ENCODE measurements at regions not wholly inside any gene's neighbourhood (a gene's known extent, or its start where the extent isn't known, plus 50 kb on each side); places are given as distances from the start of the nearest gene placed in this dataset.
"Not testable (repeated sequence)": the region's sequence is repeated elsewhere in the genome, so short reads cannot be mapped to it uniquely, and the experiment has no call there.

DNA sequence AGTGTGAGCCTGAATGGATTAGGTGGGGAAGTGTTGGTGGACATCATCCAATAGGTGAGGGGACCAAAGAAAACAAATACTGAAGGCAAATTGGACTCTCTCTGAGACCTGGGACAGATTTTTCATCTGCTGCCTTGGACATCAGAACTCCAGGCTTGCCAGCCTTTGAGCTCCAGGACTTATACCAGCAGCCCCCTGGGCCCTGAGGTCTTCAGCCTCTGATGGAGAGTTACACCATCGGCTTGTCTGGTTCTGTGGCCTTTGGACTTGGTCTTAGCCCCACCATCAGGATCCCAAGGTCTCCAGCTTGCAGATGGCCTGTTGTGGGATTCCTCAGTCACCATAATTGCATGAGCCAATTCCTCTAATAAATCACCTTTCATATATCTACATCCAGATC is 80.8 kb upstream of the SLC8A3 start:
- intact Hi-C loops (cut with micrococcal nuclease): no loop called here
- Mint-ChIP-seq H3K4me3 (no peak overlapping the region), H3K36me3 (ENCODE audit: low read depth) (no peaks in the 10 kb centered on the region), H3K27ac (no peak overlapping the region), H3K9me3 (no peaks in the 10 kb centered on the region), H3K27me3 (peaks cover 21% of the 10 kb centered on the region), H3K4me1 (no peaks in the 10 kb centered on the region)
- no peak for DNase-seq

DNA sequence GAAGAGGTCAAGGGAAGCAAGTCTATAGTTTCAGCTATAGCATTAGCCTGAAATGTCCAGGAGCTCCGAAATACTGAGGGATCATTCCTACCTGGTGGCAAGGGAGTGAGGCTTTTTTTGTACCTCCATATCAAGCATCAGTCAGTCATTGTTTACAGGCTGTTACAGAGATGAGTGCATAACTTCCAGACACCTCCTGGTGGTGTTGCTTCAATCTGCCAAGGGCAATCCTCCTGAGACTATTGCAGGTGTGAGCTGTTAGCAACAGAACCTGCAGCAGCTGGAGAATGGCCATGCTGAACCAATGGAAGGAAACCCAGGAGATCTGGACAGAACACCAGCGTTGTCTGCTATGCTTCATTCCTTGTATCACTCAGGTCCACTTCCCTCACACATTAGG is 80.0 kb upstream of the SLC8A3 start:
- DNase-seq: no peak
- Mint-ChIP-seq H3K27ac (no peak overlapping the region), H3K4me1 (no peaks in the 10 kb centered on the region), H3K36me3 (ENCODE audit: low read depth) (no peaks in the 10 kb centered on the region), H3K9me3 (no peaks in the 10 kb centered on the region), H3K27me3 (peaks cover 21% of the 10 kb centered on the region), H3K4me3 (no peak overlapping the region)
- intact Hi-C loops (cut with micrococcal nuclease): no loop called here

DNA sequence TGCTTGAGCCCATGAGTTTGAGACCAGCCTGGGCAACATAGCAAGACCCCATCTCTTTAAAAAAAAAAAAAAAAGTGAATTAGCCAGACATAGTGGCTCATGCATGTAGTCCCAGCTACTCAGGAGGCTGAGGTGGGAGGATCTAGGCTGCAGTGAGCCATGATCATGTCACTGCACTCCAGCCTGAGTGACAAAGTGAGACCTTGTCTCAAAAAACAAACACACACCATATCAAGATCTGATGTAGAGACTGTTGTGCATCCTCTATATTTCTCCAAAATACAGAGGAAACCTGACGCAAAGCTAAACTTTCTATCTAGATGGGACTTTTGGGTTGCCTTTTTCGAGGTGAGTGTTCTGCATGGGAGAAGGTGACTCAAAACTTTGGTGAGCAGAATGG is 77.4 kb upstream of the SLC8A3 start:
- Mint-ChIP-seq H3K4me1 (no peaks in the 10 kb centered on the region), H3K4me3 (no peak overlapping the region), H3K27me3 (peaks cover 25% of the 10 kb centered on the region), H3K27ac (no peak overlapping the region), H3K9me3 (no peaks in the 10 kb centered on the region), H3K36me3 (ENCODE audit: low read depth) (no peaks in the 10 kb centered on the region)
- no peak for DNase-seq
- intact Hi-C loops (cut with micrococcal nuclease): no loop called here

DNA sequence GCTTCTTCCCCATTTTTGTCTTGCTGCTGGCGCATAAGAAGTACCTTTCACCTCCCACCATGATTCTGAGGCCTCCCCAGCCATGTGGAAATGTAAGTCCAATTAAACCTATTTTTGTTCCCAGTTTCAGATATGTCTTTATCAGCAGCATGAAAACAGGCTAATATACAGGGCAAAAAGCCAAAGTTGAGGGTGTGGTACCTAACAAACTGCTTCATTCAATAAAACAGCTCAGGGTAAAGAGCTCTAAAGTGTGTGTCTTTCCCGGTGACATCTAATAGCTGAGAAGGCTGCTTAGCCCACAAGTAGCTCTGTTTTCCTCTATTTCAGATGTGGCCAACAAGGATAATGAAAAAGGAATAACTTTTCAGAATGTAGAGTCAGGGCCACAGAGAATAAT is 76.7 kb upstream of the SLC8A3 start:
- H3K27me3 Mint-ChIP-seq: peaks cover 28% of the 10 kb centered on the region
- H3K27ac Mint-ChIP-seq: no peak overlapping the region
- no peaks in the 10 kb centered on the region for H3K36me3 Mint-ChIP-seq (ENCODE audit: low read depth)
- intact Hi-C loops (cut with micrococcal nuclease): no loop called here
- H3K4me1 Mint-ChIP-seq: no peaks in the 10 kb centered on the region
- no peak for DNase-seq
- no peak overlapping the region for H3K4me3 Mint-ChIP-seq
- H3K9me3 Mint-ChIP-seq: no peaks in the 10 kb centered on the region

DNA sequence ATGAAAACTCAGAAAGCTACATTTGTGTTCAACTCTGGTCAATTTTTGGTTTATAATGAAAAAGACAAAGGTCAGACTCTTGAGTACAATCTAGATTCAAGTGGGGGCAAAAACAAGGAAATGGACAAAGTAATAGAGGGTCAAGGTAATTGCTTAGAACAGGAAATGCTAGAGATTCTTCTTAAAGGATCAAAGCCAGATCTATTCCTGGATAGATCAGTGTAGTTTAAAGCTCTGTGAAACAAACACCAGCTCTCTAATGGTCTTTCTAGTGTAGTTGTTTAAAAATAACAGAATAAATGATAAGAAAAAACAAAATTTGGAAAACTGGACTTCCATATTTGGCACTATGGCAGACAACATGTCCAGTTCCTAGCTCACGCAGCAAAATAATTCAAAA is 70.7 kb upstream of the SLC8A3 start:
- no peaks in the 10 kb centered on the region for H3K9me3 Mint-ChIP-seq
- no peak overlapping the region for H3K4me3 Mint-ChIP-seq
- H3K27ac Mint-ChIP-seq: no peak overlapping the region
- peaks cover 40% of the 10 kb centered on the region for H3K27me3 Mint-ChIP-seq
- intact Hi-C loops (cut with micrococcal nuclease): no loop called here
- no peaks in the 10 kb centered on the region for H3K36me3 Mint-ChIP-seq (ENCODE audit: low read depth)
- H3K4me1 Mint-ChIP-seq: no peaks in the 10 kb centered on the region
- DNase-seq: no peak

DNA sequence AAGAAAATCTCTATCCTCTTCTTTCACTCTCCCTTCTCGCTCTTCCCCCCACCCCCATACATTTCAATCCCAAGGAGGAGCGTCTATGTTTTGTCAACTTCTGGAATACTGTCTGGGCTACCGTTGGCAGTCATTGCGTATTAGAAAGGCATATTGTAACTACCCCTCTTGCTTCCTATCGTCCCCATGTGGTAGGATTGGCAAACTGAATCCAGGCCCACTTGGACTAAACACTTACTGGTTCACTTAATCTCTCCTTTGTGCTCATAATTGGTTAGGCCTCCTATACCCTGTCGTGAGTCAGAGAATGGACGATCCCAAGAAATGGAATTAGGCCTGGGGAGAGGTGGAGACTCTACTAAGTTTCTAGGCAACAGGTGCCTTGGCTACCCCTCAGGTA is 68.8 kb upstream of the SLC8A3 start:
- peak; percentile 71 for DNase-seq
- intact Hi-C loops (cut with micrococcal nuclease): no loop called here
- Mint-ChIP-seq H3K4me3 (no peak overlapping the region), H3K4me1 (no peaks in the 10 kb centered on the region), H3K9me3 (no peaks in the 10 kb centered on the region), H3K27me3 (peaks cover 49% of the 10 kb centered on the region), H3K27ac (no peak overlapping the region), H3K36me3 (ENCODE audit: low read depth) (no peaks in the 10 kb centered on the region)

DNA sequence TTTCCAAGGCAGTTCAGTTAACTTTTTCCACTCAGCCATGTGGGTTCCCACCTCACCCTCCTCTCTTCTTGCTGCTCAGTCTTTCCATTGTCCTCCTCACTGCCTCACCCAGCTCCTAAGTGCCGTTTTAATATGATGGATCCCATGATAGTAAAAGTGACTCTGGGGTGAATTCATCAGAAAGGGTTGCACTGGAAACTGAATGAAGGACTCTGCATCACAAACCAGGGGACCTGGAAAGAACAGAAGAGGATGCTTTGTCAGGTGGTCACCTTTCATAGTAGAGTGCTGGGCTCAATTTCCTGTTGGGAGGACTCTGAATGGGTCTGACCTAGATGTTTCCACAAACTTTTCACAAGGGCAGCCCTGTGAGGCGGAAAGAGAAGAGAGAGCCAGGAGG is 67.8 kb upstream of the SLC8A3 start:
- H3K36me3 Mint-ChIP-seq (ENCODE audit: low read depth): no peaks in the 10 kb centered on the region
- no peak for DNase-seq
- H3K27me3 Mint-ChIP-seq: peaks cover 54% of the 10 kb centered on the region
- H3K4me3 Mint-ChIP-seq: peak overlapping the region; percentile 8
- no peaks in the 10 kb centered on the region for H3K4me1 Mint-ChIP-seq
- no peak overlapping the region for H3K27ac Mint-ChIP-seq
- intact Hi-C loops (cut with micrococcal nuclease): no loop called here
- no peaks in the 10 kb centered on the region for H3K9me3 Mint-ChIP-seq

DNA sequence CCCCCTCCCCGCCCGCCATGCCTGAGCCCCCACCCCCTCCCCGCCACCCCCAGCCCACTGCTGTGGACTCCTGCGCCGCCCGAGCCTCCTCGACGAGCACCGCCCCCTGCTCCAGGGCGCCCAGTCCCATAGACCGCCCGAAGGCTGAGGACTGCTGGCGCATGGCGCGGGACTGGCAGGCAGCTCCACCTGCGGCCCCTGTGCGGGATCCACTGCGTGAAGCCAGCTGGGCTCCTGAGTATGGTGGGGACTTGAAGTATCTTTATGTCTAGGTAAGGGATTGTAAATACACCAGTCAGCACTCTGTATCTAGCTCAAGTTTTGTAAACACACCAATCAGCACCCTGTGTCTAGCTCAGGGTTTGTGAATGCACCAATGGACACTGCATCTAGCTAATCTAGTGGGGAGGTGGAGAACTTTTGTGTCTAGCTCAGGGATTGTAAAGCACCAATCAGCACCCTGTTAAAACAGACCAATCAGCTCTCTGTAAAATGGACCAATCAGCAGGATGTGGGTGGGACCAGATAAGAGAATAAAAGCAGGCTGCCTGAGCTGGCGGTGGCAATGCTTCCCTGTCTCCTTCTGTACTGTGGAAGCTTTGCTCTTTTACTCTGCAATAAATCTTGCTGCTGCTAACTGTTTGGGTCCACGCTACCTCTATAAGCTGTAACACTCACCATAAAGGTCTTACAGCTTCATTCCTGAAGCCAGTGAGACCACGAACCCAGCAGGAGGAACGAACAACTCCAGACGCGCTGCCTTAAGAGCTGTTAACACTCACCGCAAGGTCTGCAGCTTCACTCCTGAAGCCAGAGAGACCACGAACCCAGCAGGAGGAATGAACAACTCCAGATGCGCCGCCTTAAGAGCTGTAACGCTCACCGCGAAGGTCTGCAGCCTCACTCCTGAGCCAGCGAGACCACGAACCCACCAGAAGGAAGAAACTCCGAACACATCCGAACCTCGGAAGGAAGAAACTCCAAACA is 66.6 kb upstream of the SLC8A3 start:
- H3K4me1 Mint-ChIP-seq; H3K36me3 Mint-ChIP-seq (ENCODE audit: low read depth); H3K27ac Mint-ChIP-seq; intact Hi-C loops (cut with micrococcal nuclease); H3K9me3 Mint-ChIP-seq: not testable (repeated sequence)
- peak; percentile 65 for DNase-seq
- peak overlapping the region; percentile 58 for H3K4me3 Mint-ChIP-seq
- H3K27me3 Mint-ChIP-seq: peaks cover 54% of the 10 kb centered on the region

DNA sequence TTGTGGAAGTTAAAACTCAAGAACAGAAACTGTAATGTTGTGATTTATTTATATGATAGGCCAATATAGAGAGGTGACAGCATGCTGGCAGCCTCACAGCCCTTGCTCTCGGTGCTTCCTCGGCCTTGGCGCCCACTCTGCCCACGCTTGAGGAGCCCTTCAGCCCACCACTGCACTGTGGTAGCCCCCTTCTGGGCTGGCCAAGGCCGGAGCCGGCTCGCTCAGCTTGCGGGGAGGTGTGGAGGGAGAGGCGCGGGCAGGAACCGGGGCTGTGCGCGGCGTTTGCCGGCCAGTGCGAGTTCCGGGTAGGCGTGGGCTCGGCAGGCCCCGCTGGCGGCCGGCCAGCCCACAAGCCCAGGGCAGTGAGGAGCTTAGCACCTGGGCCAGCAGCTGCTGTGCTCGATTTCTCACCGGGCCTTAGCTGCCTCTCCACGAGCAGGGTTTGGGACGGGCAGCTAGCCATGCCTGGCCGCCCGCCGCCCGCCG is 65.8 kb upstream of the SLC8A3 start:
- H3K36me3 Mint-ChIP-seq (ENCODE audit: low read depth): no peaks in the 10 kb centered on the region
- H3K27me3 Mint-ChIP-seq: peaks cover 62% of the 10 kb centered on the region
- intact Hi-C loops (cut with micrococcal nuclease): no loop called here
- no peaks in the 10 kb centered on the region for H3K9me3 Mint-ChIP-seq
- H3K4me3 Mint-ChIP-seq: no peak overlapping the region
- DNase-seq: no peak
- no peaks in the 10 kb centered on the region for H3K4me1 Mint-ChIP-seq
- H3K27ac Mint-ChIP-seq: no peak overlapping the region

DNA sequence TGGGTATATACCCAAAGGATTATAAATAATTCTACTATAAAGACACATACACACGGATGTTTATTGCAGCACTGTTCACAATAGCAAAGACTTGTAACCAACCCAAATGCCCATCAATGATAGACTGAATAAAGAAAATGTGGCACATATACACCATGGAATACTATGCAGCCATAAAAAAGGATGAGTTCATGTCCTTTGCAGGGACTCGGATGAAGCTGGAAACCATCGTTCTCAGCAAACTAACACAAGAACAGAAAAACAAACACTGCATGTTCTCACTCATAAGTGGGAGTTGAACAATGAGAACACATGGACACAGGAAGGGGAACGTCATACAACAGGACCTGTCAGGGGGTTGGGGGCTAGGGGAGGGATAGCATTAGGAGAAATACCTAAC is 64.8 kb upstream of the SLC8A3 start:
- DNase-seq; H3K36me3 Mint-ChIP-seq (ENCODE audit: low read depth); H3K4me1 Mint-ChIP-seq; H3K9me3 Mint-ChIP-seq; intact Hi-C loops (cut with micrococcal nuclease); H3K27ac Mint-ChIP-seq: not testable (repeated sequence)
- Mint-ChIP-seq H3K27me3 (peaks cover 55% of the 10 kb centered on the region), H3K4me3 (peak overlapping the region; percentile 32)

DNA sequence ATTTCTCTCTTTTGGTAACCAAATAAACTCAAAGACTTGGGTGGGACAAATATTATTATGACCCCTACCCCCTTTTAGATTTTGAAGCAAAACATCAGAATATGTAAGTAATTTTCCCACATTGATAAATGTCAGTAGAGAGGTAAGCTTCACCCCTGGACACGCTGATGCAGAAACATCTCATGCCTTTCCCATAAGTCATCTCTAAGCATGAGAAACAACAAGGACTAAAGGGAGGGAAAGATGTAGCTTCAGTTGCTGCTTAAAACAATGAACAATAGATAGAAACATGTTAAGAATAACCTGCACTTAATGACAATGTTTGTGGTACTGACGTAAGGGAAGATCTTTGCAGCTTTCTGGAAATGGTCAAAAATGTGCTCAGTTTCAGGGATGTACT is 56.3 kb upstream of the SLC8A3 start:
- no peak overlapping the region for H3K4me3 Mint-ChIP-seq
- no peaks in the 10 kb centered on the region for H3K4me1 Mint-ChIP-seq
- peaks cover 25% of the 10 kb centered on the region for H3K27me3 Mint-ChIP-seq
- intact Hi-C loops (cut with micrococcal nuclease): no loop called here
- H3K27ac Mint-ChIP-seq: no peak overlapping the region
- peaks cover 5% of the 10 kb centered on the region for H3K9me3 Mint-ChIP-seq
- H3K36me3 Mint-ChIP-seq (ENCODE audit: low read depth): no peaks in the 10 kb centered on the region
- DNase-seq: no peak

DNA sequence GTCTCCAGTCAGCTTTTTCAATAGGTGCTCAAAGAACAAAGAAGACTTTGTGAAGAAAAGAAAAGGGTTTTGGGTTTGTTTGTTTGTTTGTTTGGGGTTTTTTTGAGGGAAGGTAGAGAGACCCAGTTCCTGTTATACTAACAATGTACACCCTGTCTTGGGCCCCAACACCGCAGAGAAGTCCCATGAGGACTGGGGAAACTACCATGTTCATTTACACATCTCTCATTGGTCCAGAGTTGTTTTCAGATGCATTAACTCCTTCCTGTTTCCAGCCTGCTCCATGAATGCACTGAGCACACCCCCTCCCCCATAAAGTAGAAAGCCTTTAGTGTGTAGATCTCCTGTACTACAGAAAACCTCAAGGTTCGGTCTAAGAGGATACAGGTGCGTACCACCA is 51.1 kb upstream of the SLC8A3 start:
- Mint-ChIP-seq H3K4me3 (no peak overlapping the region), H3K4me1 (no peaks in the 10 kb centered on the region), H3K27ac (no peak overlapping the region), H3K36me3 (ENCODE audit: low read depth) (no peaks in the 10 kb centered on the region), H3K27me3 (peaks cover 22% of the 10 kb centered on the region), H3K9me3 (peaks cover 5% of the 10 kb centered on the region)
- DNase-seq: no peak
- intact Hi-C loops (cut with micrococcal nuclease): no loop called here

DNA sequence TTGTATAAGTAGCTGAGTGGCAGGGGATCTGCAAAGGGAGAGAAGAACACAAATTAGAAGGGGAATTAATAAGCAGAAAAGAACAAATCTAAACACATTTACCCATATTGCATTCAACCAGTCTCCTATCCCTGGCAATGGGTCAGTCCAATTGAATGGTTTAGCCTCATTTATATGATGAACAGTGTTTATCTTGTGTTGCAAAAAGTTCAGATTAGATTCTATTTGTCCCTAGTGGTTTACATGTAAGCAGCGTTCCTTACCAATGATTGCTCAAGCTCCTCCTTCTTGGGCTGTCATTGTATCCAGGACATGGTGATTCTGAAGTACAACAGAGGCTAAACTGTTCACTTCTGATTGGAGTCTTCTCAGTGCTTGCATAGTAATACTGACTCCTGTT is 49.9 kb upstream of the SLC8A3 start:
- H3K9me3 Mint-ChIP-seq; DNase-seq; H3K4me3 Mint-ChIP-seq; H3K36me3 Mint-ChIP-seq (ENCODE audit: low read depth); H3K27ac Mint-ChIP-seq; intact Hi-C loops (cut with micrococcal nuclease); H3K4me1 Mint-ChIP-seq: not testable (repeated sequence)
- H3K27me3 Mint-ChIP-seq: peaks cover 20% of the 10 kb centered on the region
